ENCODE measurements at regions not wholly inside any gene's neighbourhood (a gene's known extent, or its start where the extent isn't known, plus 50 kb on each side); places are given as distances from the start of the nearest gene placed in this dataset.

GRCh38 chr4:161167539-161167938 is 996.3 kb downstream of the FSTL5 start:
- no peaks in the 10 kb centered on the region for H3K36me3 Mint-ChIP-seq (ENCODE audit: low read depth)
- peaks cover 6% of the 10 kb centered on the region for H3K9me3 Mint-ChIP-seq (ENCODE audit: insufficient read depth)
- no peak for ATAC-seq
- no peak for DNase-seq
- no peak overlapping the region for H3K4me3 Mint-ChIP-seq
- ChIA-PET POLR2A (no interaction called here), CTCF (no interaction called here)
- H3K27me3 Mint-ChIP-seq (ENCODE audit: low read depth) = no peaks in the 10 kb centered on the region
- H3K4me1 Mint-ChIP-seq (ENCODE audit: low read depth) = no peaks in the 10 kb centered on the region
- H3K27ac Mint-ChIP-seq = no peak overlapping the region

GRCh38 chr4:161160718-161161117 is 1003.1 kb downstream of the FSTL5 start:
- Mint-ChIP-seq H3K27me3 (ENCODE audit: low read depth) (no peaks in the 10 kb centered on the region), H3K4me1 (ENCODE audit: low read depth) (no peaks in the 10 kb centered on the region), H3K9me3 (ENCODE audit: insufficient read depth) (peaks cover 5% of the 10 kb centered on the region), H3K27ac (no peak overlapping the region), H3K36me3 (ENCODE audit: low read depth) (no peaks in the 10 kb centered on the region), H3K4me3 (no peak overlapping the region)
- POLR2A ChIA-PET = no interaction called here
- CTCF ChIA-PET = no interaction called here
- ATAC-seq (no peak), DNase-seq (no peak)

- ATAC-seq = no peak
- CTCF ChIA-PET = no interaction called here
- H3K36me3 Mint-ChIP-seq (ENCODE audit: low read depth) = no peaks in the 10 kb centered on the region
Observed at GRCh38 chr4:161148051-161148450, 1015.7 kb downstream of the FSTL5 start.

GRCh38 chr4:161143375-161143774 is 1020.4 kb downstream of the FSTL5 start:
- Mint-ChIP-seq H3K4me3 (no peak overlapping the region), H3K4me1 (ENCODE audit: low read depth) (no peaks in the 10 kb centered on the region), H3K27ac (no peak overlapping the region), H3K36me3 (ENCODE audit: low read depth) (no peaks in the 10 kb centered on the region), H3K9me3 (ENCODE audit: insufficient read depth) (no peaks in the 10 kb centered on the region), H3K27me3 (ENCODE audit: low read depth) (no peaks in the 10 kb centered on the region)
- DNase-seq (no peak), ATAC-seq (no peak)
- POLR2A ChIA-PET = no interaction called here
- CTCF ChIA-PET = no interaction called here

More at GRCh38 chr4:161148051-161148450, 1015.7 kb downstream of the FSTL5 start:
- POLR2A ChIA-PET = no interaction called here
- no peak for DNase-seq
- no peak overlapping the region for H3K27ac Mint-ChIP-seq
- no peaks in the 10 kb centered on the region for H3K27me3 Mint-ChIP-seq (ENCODE audit: low read depth)
- peaks cover 5% of the 10 kb centered on the region for H3K9me3 Mint-ChIP-seq (ENCODE audit: insufficient read depth)
- no peak overlapping the region for H3K4me3 Mint-ChIP-seq
- H3K4me1 Mint-ChIP-seq (ENCODE audit: low read depth) = no peaks in the 10 kb centered on the region

GRCh38 chr4:161134795-161135194 is 1029.0 kb downstream of the FSTL5 start:
- Mint-ChIP-seq H3K9me3 (ENCODE audit: insufficient read depth) (peaks cover 4% of the 10 kb centered on the region), H3K4me3 (no peak overlapping the region), H3K27me3 (ENCODE audit: low read depth) (no peaks in the 10 kb centered on the region), H3K27ac (no peak overlapping the region), H3K36me3 (ENCODE audit: low read depth) (no peaks in the 10 kb centered on the region), H3K4me1 (ENCODE audit: low read depth) (no peaks in the 10 kb centered on the region)
- ATAC-seq = no peak
- DNase-seq = no peak
- ChIA-PET POLR2A (no interaction called here), CTCF (no interaction called here)

GRCh38 chr4:161133586-161134276 is 1030.1 kb downstream of the FSTL5 start:
- ChIA-PET POLR2A (no interaction called here), CTCF (no interaction called here)
- no peak for ATAC-seq
- DNase-seq = no peak
- Mint-ChIP-seq H3K27ac (no peak overlapping the region), H3K27me3 (ENCODE audit: low read depth) (no peaks in the 10 kb centered on the region), H3K4me3 (no peak overlapping the region), H3K9me3 (ENCODE audit: insufficient read depth) (peaks cover 4% of the 10 kb centered on the region), H3K36me3 (ENCODE audit: low read depth) (no peaks in the 10 kb centered on the region), H3K4me1 (ENCODE audit: low read depth) (no peaks in the 10 kb centered on the region)

- POLR2A ChIA-PET = no interaction called here
- H3K27me3 Mint-ChIP-seq (ENCODE audit: low read depth) = no peaks in the 10 kb centered on the region
- no peak for DNase-seq
- no peaks in the 10 kb centered on the region for H3K4me1 Mint-ChIP-seq (ENCODE audit: low read depth)
- CTCF ChIA-PET = no interaction called here
- H3K27ac Mint-ChIP-seq = no peak overlapping the region
- H3K4me3 Mint-ChIP-seq = no peak overlapping the region
- no peak for ATAC-seq
- no peaks in the 10 kb centered on the region for H3K9me3 Mint-ChIP-seq (ENCODE audit: insufficient read depth)
- H3K36me3 Mint-ChIP-seq (ENCODE audit: low read depth) = no peaks in the 10 kb centered on the region
Observed at GRCh38 chr4:161132715-161133425, 1030.9 kb downstream of the FSTL5 start.

GRCh38 chr4:161121451-161121850 is 1042.3 kb downstream of the FSTL5 start:
- ChIA-PET POLR2A (no interaction called here), CTCF (no interaction called here)
- peaks cover 24% of the 10 kb centered on the region for H3K9me3 Mint-ChIP-seq (ENCODE audit: insufficient read depth)
- DNase-seq (no peak), ATAC-seq (no peak)
- H3K27ac Mint-ChIP-seq = no peak overlapping the region
- no peaks in the 10 kb centered on the region for H3K27me3 Mint-ChIP-seq (ENCODE audit: low read depth)
- no peak overlapping the region for H3K4me3 Mint-ChIP-seq
- no peaks in the 10 kb centered on the region for H3K4me1 Mint-ChIP-seq (ENCODE audit: low read depth)
- no peaks in the 10 kb centered on the region for H3K36me3 Mint-ChIP-seq (ENCODE audit: low read depth)

GRCh38 chr4:161101881-161102280 is 1061.9 kb downstream of the FSTL5 start:
- ChIA-PET POLR2A (no interaction called here), CTCF (no interaction called here)
- Mint-ChIP-seq H3K36me3 (ENCODE audit: low read depth) (no peaks in the 10 kb centered on the region), H3K27me3 (ENCODE audit: low read depth) (no peaks in the 10 kb centered on the region), H3K4me1 (ENCODE audit: low read depth) (no peaks in the 10 kb centered on the region), H3K9me3 (ENCODE audit: insufficient read depth) (peaks cover 13% of the 10 kb centered on the region), H3K4me3 (no peak overlapping the region), H3K27ac (no peak overlapping the region)
- ATAC-seq = no peak
- DNase-seq = no peak

GRCh38 chr4:161097821-161098220 is 1066.0 kb downstream of the FSTL5 start:
- no peak for ATAC-seq
- Mint-ChIP-seq H3K27ac (no peak overlapping the region), H3K4me1 (ENCODE audit: low read depth) (no peaks in the 10 kb centered on the region), H3K36me3 (ENCODE audit: low read depth) (no peaks in the 10 kb centered on the region), H3K4me3 (no peak overlapping the region), H3K27me3 (ENCODE audit: low read depth) (no peaks in the 10 kb centered on the region), H3K9me3 (ENCODE audit: insufficient read depth) (peaks cover under 1% of the 10 kb centered on the region)
- POLR2A ChIA-PET = interaction anchor here (0.6 kb wide), 1 partner anchor 190 kb away, joined by 3 read pairs; no protein-coding TSS in a partner anchor
- DNase-seq = no peak
- CTCF ChIA-PET = no interaction called here

GRCh38 chr4:161061046-161061445 is 1102.8 kb downstream of the FSTL5 start:
- Mint-ChIP-seq H3K4me1 (ENCODE audit: low read depth) (no peaks in the 10 kb centered on the region), H3K27me3 (ENCODE audit: low read depth) (no peaks in the 10 kb centered on the region), H3K4me3 (no peak overlapping the region), H3K36me3 (ENCODE audit: low read depth) (no peaks in the 10 kb centered on the region), H3K9me3 (ENCODE audit: insufficient read depth) (peaks cover 22% of the 10 kb centered on the region), H3K27ac (no peak overlapping the region)
- DNase-seq = no peak
- no peak for ATAC-seq
- ChIA-PET CTCF (no interaction called here), POLR2A (no interaction called here)

Data from activated CD8-positive, alpha-beta T cell treated with anti-CD3 and anti-CD28 coated beads, Interleukin-2, amount 10 ng/mL, durations not matched to agents 7 days and 5 days (primary cell).